ENCODE measurements at regions not wholly inside any gene's neighbourhood (a gene's known extent, or its start where the extent isn't known, plus 50 kb on each side); places are given as distances from the start of the nearest gene placed in this dataset.

- Histone ChIP-seq H4K20me1 (ENCODE audit: insufficient read depth, low read length) (no peaks in the 10 kb centered on the region), H2AFZ (ENCODE audit: insufficient read depth, low read depth, low read length, poor library complexity, severe bottlenecking) (peak overlapping the region; percentile 70), H3K4me3 (replicated peaks in 1 of 3; ENCODE audit: low read depth in 2 of 3, low read length in 3 of 3) (peak overlapping the region in 1 of 3 experiments; percentile 67), H3K27ac (ENCODE audit: low read depth in 1 of 2, low read length in 2 of 2) (no peak overlapping the region), H3K9me3 (replicated peaks in 1 of 2; ENCODE audit: control insufficient read depth in 1 of 2, insufficient read depth in 1 of 2, low read length in 2 of 2) (no peaks in the 10 kb centered on the region), H3K36me3 (replicated peaks in 1 of 2; ENCODE audit: control insufficient read depth in 1 of 2, insufficient read depth in 2 of 2, low read length in 2 of 2) (no peaks in the 10 kb centered on the region), H3K79me2 (ENCODE audit: insufficient read depth, low read length) (no peaks in the 10 kb centered on the region), H3K27me3 (ENCODE audit: control insufficient read depth in 2 of 2, insufficient read depth in 2 of 2, low read length in 2 of 2) (peaks cover 7 to 18% of the 10 kb centered on the region in 2 donors), H3K4me2 (replicated peaks; ENCODE audit: extremely low read depth, low read length, poor library complexity, severe bottlenecking) (peak overlapping the region; percentile 74), H3K4me1 (ENCODE audit: control insufficient read depth in 1 of 2, insufficient read depth in 2 of 2, low read length in 2 of 2) (peaks cover 13 to 25% of the 10 kb centered on the region in 2 donors), H3K9ac (ENCODE audit: insufficient read depth, low read length, poor library complexity, severe bottlenecking) (peak overlapping the region; percentile 38)
- Mint-ChIP-seq H3K4me1 (peaks cover 24% of the 10 kb centered on the region), H3K4me3 (peak overlapping the region; percentile 72 to 88), H3K27me3 (ENCODE audit: low read depth in 3 of 3) (peaks cover 29 to 51% (median 44%) of the 10 kb centered on the region in 3 donors), H3K9me3 (peaks cover 0 to 6% (median 2%) of the 10 kb centered on the region in 7 donors), H3K27ac (peak overlapping the region in 1 of 7 donors; percentile 60), H3K36me3 (peaks cover 0 to 4% of the 10 kb centered on the region in 2 donors)
- intact Hi-C loops (cut with micrococcal nuclease) = no loop called here
- DNase-seq = no peak
- no peak for TF ChIP-seq CTCF (IDR thresholded peaks at IDR 0.05)
- WGBS (ENCODE audit: insufficient coverage) = 67% methylated on average over 36 of the region's 41 CpGs
Observed at GRCh38 chr2:8456151-8457091, 225.4 kb upstream of the ID2 start.

- Histone ChIP-seq H2AFZ (ENCODE audit: insufficient read depth, low read depth, low read length, poor library complexity, severe bottlenecking) (peak overlapping the region; percentile 45), H3K4me2 (replicated peaks; ENCODE audit: extremely low read depth, low read length, poor library complexity, severe bottlenecking) (peak overlapping the region; percentile 74), H4K20me1 (ENCODE audit: insufficient read depth, low read length) (no peaks in the 10 kb centered on the region), H3K79me2 (ENCODE audit: insufficient read depth, low read length) (no peaks in the 10 kb centered on the region), H3K27ac (ENCODE audit: low read depth in 1 of 2, low read length in 2 of 2) (no peak overlapping the region), H3K27me3 (ENCODE audit: control insufficient read depth in 2 of 2, insufficient read depth in 2 of 2, low read length in 2 of 2) (peaks cover 7 to 18% of the 10 kb centered on the region in 2 donors), H3K9ac (ENCODE audit: insufficient read depth, low read length, poor library complexity, severe bottlenecking) (peak overlapping the region; percentile 38), H3K4me1 (ENCODE audit: control insufficient read depth in 1 of 2, insufficient read depth in 2 of 2, low read length in 2 of 2) (peaks cover 13 to 25% of the 10 kb centered on the region in 2 donors), H3K4me3 (replicated peaks in 1 of 3; ENCODE audit: low read depth in 2 of 3, low read length in 3 of 3) (peak overlapping the region in 2 of 3 experiments; percentile 3 to 67), H3K9me3 (replicated peaks in 1 of 2; ENCODE audit: control insufficient read depth in 1 of 2, insufficient read depth in 1 of 2, low read length in 2 of 2) (no peaks in the 10 kb centered on the region), H3K36me3 (replicated peaks in 1 of 2; ENCODE audit: control insufficient read depth in 1 of 2, insufficient read depth in 2 of 2, low read length in 2 of 2) (no peaks in the 10 kb centered on the region)
- peaks cover 24% of the 10 kb centered on the region for H3K4me1 Mint-ChIP-seq
- H3K9me3 Mint-ChIP-seq = peaks cover 0 to 4% (median 2%) of the 10 kb centered on the region in 7 donors
- H3K4me3 Mint-ChIP-seq = peak overlapping the region; percentile 66 to 91
- TF ChIP-seq CTCF (IDR thresholded peaks at IDR 0.05) = no peak
- H3K27me3 Mint-ChIP-seq (ENCODE audit: low read depth in 3 of 3) = peaks cover 29 to 51% (median 44%) of the 10 kb centered on the region in 3 donors
- 29% methylated on average over 8 of the region's 41 CpGs for WGBS (ENCODE audit: insufficient coverage)
- intact Hi-C loops (cut with micrococcal nuclease) = no loop called here
- DNase-seq = no peak
- H3K27ac Mint-ChIP-seq = no peak overlapping the region
- peaks cover 0 to 4% of the 10 kb centered on the region in 2 donors for H3K36me3 Mint-ChIP-seq
Observed at GRCh38 chr2:8457092-8457481, 224.8 kb upstream of the ID2 start.

All from CD14-positive monocyte (primary cell).